H9 (cell line): ENCODE measurements at regions not wholly inside any gene's neighbourhood (a gene's known extent, or its start where the extent isn't known, plus 50 kb on each side); places are given as distances from the start of the nearest gene placed in this dataset.
A peak's percentile ranks its signal among the peaks of the same experiment; 100 is the strongest.

Experiments used
- DNase-seq: peaks from one replicate; pipeline ENCODE4 v3.0.0-alpha.2; 2017
- H2AFZ ChIP-seq: one replicate; pipeline ENCODE4 v1.6.1; 2013; ENCODE audit warnings: mild to moderate bottlenecking, low read length, control low read depth, moderate library complexity
- H2AK5ac ChIP-seq: 2 replicates; pipeline ENCODE4 v1.6.1; 2013; ENCODE audit warnings: low read length, control low read depth, mixed read lengths; ENCODE audit not compliant: insufficient read length
- H2BK120ac ChIP-seq: one replicate; pipeline ENCODE4 v1.6.1; 2013; ENCODE audit warnings: low read depth, mild to moderate bottlenecking, low read length, control low read depth, inconsistent platforms; ENCODE audit not compliant: poor library complexity, severe bottlenecking
- H2BK12ac ChIP-seq: 2 replicates; pipeline ENCODE4 v1.6.1; 2013; ENCODE audit warnings: low read length, control low read depth, mixed read lengths, low read depth; ENCODE audit not compliant: insufficient read length
- H2BK15ac ChIP-seq: 2 replicates; pipeline ENCODE4 v1.6.1; 2013; ENCODE audit warnings: low read depth, low read length, control low read depth
- H2BK20ac ChIP-seq: one replicate; pipeline ENCODE4 v1.6.1; 2013; ENCODE audit warnings: low read depth, mild to moderate bottlenecking, low read length, control low read depth, inconsistent platforms; ENCODE audit not compliant: poor library complexity, severe bottlenecking
- H2BK5ac ChIP-seq: 2 replicates; pipeline ENCODE4 v1.6.1; 2013; ENCODE audit warnings: low read length, control low read depth, mixed read lengths; ENCODE audit not compliant: insufficient read length
- H3K14ac ChIP-seq: 2 replicates; pipeline ENCODE4 v1.6.1; 2013; ENCODE audit warnings: low read length, control low read depth; ENCODE audit not compliant: insufficient read depth
- H3K18ac ChIP-seq: 2 replicates; pipeline ENCODE4 v1.6.1; 2013; ENCODE audit warnings: low read depth, mild to moderate bottlenecking, mixed read lengths, low read length, control low read depth; ENCODE audit not compliant: insufficient read length
- H3K23ac ChIP-seq: 2 replicates; pipeline ENCODE4 v1.6.1; 2013; ENCODE audit warnings: low read length, control low read depth, mixed read lengths, low read depth; ENCODE audit not compliant: insufficient read length
- H3K23me2 ChIP-seq: 2 replicates; pipeline ENCODE4 v1.6.1; 2013; ENCODE audit warnings: low read depth, mild to moderate bottlenecking, mixed read lengths, low read length, control low read depth; ENCODE audit not compliant: insufficient read length, poor library complexity, severe bottlenecking
- H3K27ac ChIP-seq: 2 replicates; pipeline ENCODE4 v1.5.1; 2013; ENCODE audit warnings: low read length, control low read depth, mixed read lengths, low read depth; ENCODE audit not compliant: insufficient read length
- H3K27me3 ChIP-seq: 2 replicates; pipeline ENCODE4 v1.6.1; 2013; ENCODE audit warnings: low read length, control low read depth, inconsistent platforms; ENCODE audit not compliant: insufficient read depth
- H3K4ac ChIP-seq: 2 replicates; pipeline ENCODE4 v1.6.1; 2013; ENCODE audit warnings: low read depth, mild to moderate bottlenecking, control low read depth, inconsistent platforms, low read length, moderate library complexity
- H3K4me1 ChIP-seq: 2 replicates; pipeline ENCODE4 v1.6.1; 2013; ENCODE audit warnings: low read length, control low read depth, inconsistent platforms; ENCODE audit not compliant: insufficient read depth
- H3K4me2 ChIP-seq: 2 replicates; pipeline ENCODE4 v1.6.1; 2013; ENCODE audit warnings: low read length, control low read depth, mixed read lengths; ENCODE audit not compliant: insufficient read length, insufficient read depth
- H3K56ac ChIP-seq: 2 replicates; pipeline ENCODE4 v1.6.1; 2013; ENCODE audit warnings: low read depth, mild to moderate bottlenecking, mixed read lengths, low read length, control low read depth; ENCODE audit not compliant: insufficient read length
- H3K79me1 ChIP-seq: 2 replicates; pipeline ENCODE4 v1.6.1; 2013; ENCODE audit warnings: low read depth, mild to moderate bottlenecking, moderate library complexity, low read length, control low read depth, inconsistent platforms; ENCODE audit not compliant: insufficient read depth, poor library complexity, severe bottlenecking
- H3K79me2 ChIP-seq: 2 replicates; pipeline ENCODE4 v1.6.1; 2013; ENCODE audit warnings: low read length, control low read depth, inconsistent platforms; ENCODE audit not compliant: insufficient read depth
- H3K9ac ChIP-seq: 2 replicates; pipeline ENCODE4 v1.6.1; 2013; ENCODE audit warnings: low read length, control low read depth, mixed read lengths; ENCODE audit not compliant: insufficient read length; ENCODE audit errors: extremely low read depth
- H3K9me3 ChIP-seq: one replicate; pipeline ENCODE4 v1.6.1; 2013; ENCODE audit warnings: low read depth, low read length, inconsistent platforms; ENCODE audit not compliant: control insufficient read depth
- H3T11ph ChIP-seq: one replicate; pipeline ENCODE4 v1.6.1; 2013; ENCODE audit warnings: mild to moderate bottlenecking, low read length, control low read depth, inconsistent platforms
- H4K20me1 ChIP-seq: one replicate; pipeline ENCODE4 v1.6.1; 2013; ENCODE audit not compliant: control insufficient read depth, insufficient read length, insufficient read depth
- H4K5ac ChIP-seq: 2 replicates; pipeline ENCODE4 v1.6.1; 2013; ENCODE audit warnings: low read depth, mild to moderate bottlenecking, mixed read lengths, low read length, control low read depth; ENCODE audit not compliant: insufficient read length
- H4K8ac ChIP-seq: replicated peaks from 2 replicates; pipeline ENCODE4 v1.6.1; 2013; ENCODE audit warnings: low read length, control low read depth, mixed read lengths, low read depth; ENCODE audit not compliant: insufficient read length
- H4K91ac ChIP-seq: 2 replicates; pipeline ENCODE4 v1.6.1; 2013; ENCODE audit warnings: low read depth, mild to moderate bottlenecking, moderate library complexity, mixed read lengths, low read length, control low read depth; ENCODE audit not compliant: insufficient read length
- H3K27ac Mint-ChIP-seq, 3 experiments: 2 replicates in 2 of 3; 3 replicates in 1 of 3; pipeline ENCODE4 v1.8.0; 2020 to 2021; ENCODE audit warnings: mixed read lengths in 3 of 3, mild to moderate bottlenecking in 1 of 3, moderate library complexity in 1 of 3
- H3K27me3 Mint-ChIP-seq: 2 replicates; pipeline ENCODE4 v1.8.0; 2021; ENCODE audit warnings: low read depth, mild to moderate bottlenecking, moderate library complexity, mixed read lengths
- H3K36me3 Mint-ChIP-seq, 3 experiments: 2 replicates in 2 of 3; 3 replicates in 1 of 3; pipeline ENCODE4 v1.8.0; 2020 to 2021; ENCODE audit warnings: low read depth in 3 of 3, mixed read lengths in 3 of 3; ENCODE audit not compliant: insufficient read depth in 1 of 3
- H3K4me1 Mint-ChIP-seq, 2 experiments: 2 replicates each; pipeline ENCODE4 v1.8.0; 2020; ENCODE audit warnings: mixed read lengths in 2 of 2
- H3K4me3 Mint-ChIP-seq, 2 experiments: 2 replicates in 1 of 2; 3 replicates in 1 of 2; pipeline ENCODE4 v1.8.0; 2020 to 2021; ENCODE audit warnings: mild to moderate bottlenecking in 2 of 2, mixed read lengths in 2 of 2, moderate library complexity in 1 of 2
- H3K9me3 Mint-ChIP-seq, 2 experiments: 2 replicates in 1 of 2; 3 replicates in 1 of 2; pipeline ENCODE4 v1.8.0; 2020; ENCODE audit warnings: mild to moderate bottlenecking in 2 of 2, mixed read lengths in 2 of 2, moderate library complexity in 1 of 2
- CTCF ChIP-seq: fragments of 200-600 bp; sonication (generic); conservative IDR thresholded peaks from 3 replicates; pipeline ENCODE4 v1.8.0; 2021; ENCODE audit warnings: antibody characterized with exemption, mild to moderate bottlenecking
- WGBS: extraction: QIAGEN DNeasy Blood & Tissue Kit; methylation state at CpG from one replicate; pipeline ENCODE4 v1.1.7; 2013; ENCODE audit warnings: missing lambda C conversion rate, low lambda C conversion rate, mixed read lengths; ENCODE audit not compliant: insufficient read length; ENCODE audit errors: extremely low coverage; 5-methylcytosine and 5-hydroxymethylcytosine counted together

- Mint-ChIP-seq H3K27ac (0 out of 7 replicates have a peak overlapping the region, but pooled peaks of 1 of the 3 experiments have one; percentile 11), H3K27me3 (no peaks in the 10 kb centered on the region; the same call in 1 of the 2 replicates), H3K36me3 (peaks cover 2 to 5% (median 4%) of the 10 kb centered on the region in 3 experiments; a peak in 5 of 7 replicates), H3K4me3 (no peak overlapping the region), H3K9me3 (peaks cover 3 to 4% of the 10 kb centered on the region in 2 experiments; a peak in 1 of 5 replicates), H3K4me1 (peaks cover 16 to 21% of the 10 kb centered on the region in 2 experiments)
- Histone ChIP-seq H2AK5ac (no peak overlapping the region), H4K5ac (no peak overlapping the region), H3K79me1 (no peaks in the 10 kb centered on the region), H2BK120ac (no peak overlapping the region), H4K91ac (no peak overlapping the region), H3K9ac (no peak overlapping the region), H3K27ac (no peak overlapping the region), H2BK15ac (no peak overlapping the region), H2BK12ac (no peak overlapping the region), H3K4me2 (no peak overlapping the region), H4K20me1 (no peaks in the 10 kb centered on the region), H3K23me2 (no peaks in the 10 kb centered on the region), H3K56ac (no peak overlapping the region), H3K18ac (no peak overlapping the region), H3K79me2 (no peaks in the 10 kb centered on the region), H2AFZ (no peak overlapping the region), H3K14ac (no peak overlapping the region), H3K4me1 (peaks cover 3% of the 10 kb centered on the region; the same call in 1 of the 2 replicates), H3K27me3 (no peaks in the 10 kb centered on the region), H2BK20ac (no peak overlapping the region), H3K4ac (no peak overlapping the region), H2BK5ac (no peak overlapping the region), H3T11ph (no peak overlapping the region), H4K8ac (no peak overlapping the region), H3K23ac (no peak overlapping the region), H3K9me3 (no peaks in the 10 kb centered on the region)
- no peak for DNase-seq
- WGBS, result no CpG with 5 or more reads among the region's 6 CpGs
- no peak for TF ChIP-seq CTCF
Observed at GRCh38 chr18:8967573-8967972, 134.9 kb upstream of the NDUFV2 start.
